Epithelial cell of prostate (primary cell): ENCODE measurements at regions not wholly inside any gene's neighbourhood (a gene's known extent, or its start where the extent isn't known, plus 50 kb on each side); places are given as distances from the start of the nearest gene placed in this dataset.

Source experiments
- DNase-seq: peaks from one replicate; pipeline ENCODE4 v3.0.0-alpha.2; 2011; ENCODE audit warnings: low read depth, low spot score
- H3K27ac ChIP-seq: fragments of 450-650 bp; 2 replicates; pipeline ENCODE4 v1.5.1; 2017; ENCODE audit warnings: mild to moderate bottlenecking

- no peak overlapping the region for H3K27ac ChIP-seq
- no peak for DNase-seq
Measured at GRCh38 chr15:25939122-25939521, 76.0 kb upstream of the ATP10A start.

- no peak overlapping the region for H3K27ac ChIP-seq
- no peak for DNase-seq
Measured at GRCh38 chr15:25937796-25938195, 74.7 kb upstream of the ATP10A start.

- no peak for DNase-seq
- no peak overlapping the region for H3K27ac ChIP-seq
Measured at GRCh38 chr15:25936004-25936403, 72.9 kb upstream of the ATP10A start.

GRCh38 chr15:25933456-25934158 lies 70.5 kb upstream of the ATP10A start:
- DNase-seq, result peak; percentile 39
- H3K27ac ChIP-seq, result no peak overlapping the region

- no peak for DNase-seq
- no peak overlapping the region for H3K27ac ChIP-seq
Measured at GRCh38 chr15:25932696-25933095, 69.6 kb upstream of the ATP10A start.

GRCh38 chr15:25931851-25932250 lies 68.7 kb upstream of the ATP10A start:
- no peak overlapping the region for H3K27ac ChIP-seq

GRCh38 chr15:25930931-25931330 lies 67.8 kb upstream of the ATP10A start:
- no peak for DNase-seq
- no peak overlapping the region for H3K27ac ChIP-seq

More at GRCh38 chr15:25931851-25932250, 68.7 kb upstream of the ATP10A start:
- no peak for DNase-seq
